Trophoblast cell (in vitro differentiated cells and primary cell): ENCODE measurements at regions not wholly inside any gene's neighbourhood (a gene's known extent, or its start where the extent isn't known, plus 50 kb on each side); places are given as distances from the start of the nearest gene placed in this dataset.

Source experiments
- DNase-seq, 2 donors: peaks; one replicate each; pipeline ENCODE4 v3.0.0-alpha.2; 2016
- H2AFZ ChIP-seq: 2 replicates; pipeline ENCODE4 v1.6.1; 2013; ENCODE audit warnings: low read length, moderate library complexity, mild to moderate bottlenecking; ENCODE audit not compliant: insufficient read depth, poor library complexity
- H2AK5ac ChIP-seq: 2 replicates; pipeline ENCODE4 v1.6.1; 2013; ENCODE audit warnings: mild to moderate bottlenecking, low read length
- H2BK120ac ChIP-seq: 2 replicates; pipeline ENCODE4 v1.6.1; 2013; ENCODE audit warnings: low read length, mild to moderate bottlenecking, moderate library complexity; ENCODE audit not compliant: insufficient read depth, poor library complexity
- H2BK12ac ChIP-seq: 2 replicates; pipeline ENCODE4 v1.6.1; 2013; ENCODE audit warnings: mild to moderate bottlenecking, low read length, moderate library complexity
- H2BK5ac ChIP-seq: 2 replicates; pipeline ENCODE4 v1.6.1; 2013; ENCODE audit warnings: low read length, low read depth, moderate library complexity, mild to moderate bottlenecking; ENCODE audit not compliant: poor library complexity
- H3K14ac ChIP-seq: 2 replicates; pipeline ENCODE4 v1.6.1; 2013; ENCODE audit warnings: mild to moderate bottlenecking, low read length
- H3K18ac ChIP-seq: 2 replicates; pipeline ENCODE4 v1.6.1; 2013; ENCODE audit warnings: mild to moderate bottlenecking, low read length
- H3K23ac ChIP-seq: 2 replicates; pipeline ENCODE4 v1.6.1; 2013; ENCODE audit warnings: low read length
- H3K27ac ChIP-seq: 2 replicates; pipeline ENCODE4 v1.5.1; 2013; ENCODE audit warnings: low read depth, mild to moderate bottlenecking, inconsistent platforms, low read length, moderate library complexity
- H3K27me3 ChIP-seq: 2 replicates; pipeline ENCODE4 v1.6.1; 2013; ENCODE audit warnings: inconsistent platforms, mild to moderate bottlenecking, low read length, moderate library complexity; ENCODE audit not compliant: insufficient read depth
- H3K36me3 ChIP-seq, 2 experiments: 1 replicate in 1 of 2; 2 replicates in 1 of 2; pipeline ENCODE4 v1.6.1; 2013; ENCODE audit warnings: low read length in 2 of 2, mild to moderate bottlenecking in 2 of 2, moderate library complexity in 1 of 2; ENCODE audit not compliant: insufficient read depth in 2 of 2, control insufficient read depth in 1 of 2
- H3K4ac ChIP-seq: 2 replicates; pipeline ENCODE4 v1.6.1; 2013; ENCODE audit warnings: low read depth, mild to moderate bottlenecking, low read length, moderate library complexity
- H3K4me1 ChIP-seq, 2 experiments: 1 replicate in 1 of 2; 2 replicates in 1 of 2; pipeline ENCODE4 v1.6.1; 2013; ENCODE audit warnings: low read length in 2 of 2, mild to moderate bottlenecking in 2 of 2, moderate library complexity in 1 of 2; ENCODE audit not compliant: insufficient read depth in 2 of 2, control insufficient read depth in 1 of 2
- H3K4me2 ChIP-seq: 2 replicates; pipeline ENCODE4 v1.6.1; 2013; ENCODE audit warnings: inconsistent platforms, mild to moderate bottlenecking, low read length, moderate library complexity
- H3K4me3 ChIP-seq: 2 replicates; pipeline ENCODE4 v1.5.1; 2013; ENCODE audit warnings: mild to moderate bottlenecking, low read depth, low read length, inconsistent platforms
- H3K79me1 ChIP-seq: one replicate; pipeline ENCODE4 v1.6.1; 2013; ENCODE audit warnings: low read length
- H3K79me2 ChIP-seq: 2 replicates; pipeline ENCODE4 v1.6.1; 2013; ENCODE audit warnings: low read length, mild to moderate bottlenecking; ENCODE audit not compliant: control insufficient read depth, insufficient read depth, poor library complexity
- H3K9ac ChIP-seq: 2 replicates; pipeline ENCODE4 v1.6.1; 2013; ENCODE audit warnings: mild to moderate bottlenecking, low read length
- H3K9me3 ChIP-seq: 2 replicates; pipeline ENCODE4 v1.6.1; 2013; ENCODE audit warnings: low read depth, mild to moderate bottlenecking, control low read depth, inconsistent platforms, low read length; ENCODE audit not compliant: insufficient read depth
- H4K12ac ChIP-seq: 2 replicates; pipeline ENCODE4 v1.6.1; 2013; ENCODE audit warnings: low read depth, mild to moderate bottlenecking, low read length, moderate library complexity
- H4K8ac ChIP-seq: 2 replicates; pipeline ENCODE4 v1.6.1; 2013; ENCODE audit warnings: low read depth, mild to moderate bottlenecking, low read length, moderate library complexity
- H4K91ac ChIP-seq: one replicate; pipeline ENCODE4 v1.6.1; 2013; ENCODE audit warnings: low read depth, mild to moderate bottlenecking, low read length, moderate library complexity
- WGBS: extraction: QIAGEN DNeasy Blood & Tissue Kit; methylation state at CpG from one replicate; pipeline ENCODE4 v1.1.7; 2013; ENCODE audit warnings: missing lambda C conversion rate; ENCODE audit not compliant: insufficient read length, insufficient coverage; ENCODE audit errors: extremely low coverage; 5-methylcytosine and 5-hydroxymethylcytosine counted together

DNA sequence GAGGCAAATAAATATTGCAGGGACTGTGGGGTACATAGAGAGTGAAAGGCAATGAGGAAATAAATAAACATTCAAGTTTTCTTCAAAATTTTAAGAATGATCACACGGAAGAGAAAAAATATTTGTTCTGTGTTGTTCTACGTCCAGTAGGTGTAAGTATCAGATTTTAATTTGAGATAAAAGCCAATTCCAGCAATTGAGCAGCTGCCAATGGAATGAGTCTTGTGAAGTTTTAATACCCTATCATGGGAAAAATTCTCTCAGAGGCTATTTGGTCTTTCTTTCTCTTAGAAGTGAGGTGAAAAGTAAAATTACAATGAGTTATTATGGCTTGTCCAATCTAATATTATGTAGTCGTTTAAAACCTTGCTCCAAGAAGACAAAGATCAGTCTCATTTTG is 195.7 kb upstream of the CITED2 start:
- H2AK5ac ChIP-seq = no peak overlapping the region
- H2BK12ac ChIP-seq = no peak overlapping the region
- H3K27me3 ChIP-seq = no peaks in the 10 kb centered on the region
- WGBS = no CpG with 5 or more reads among the region's 3 CpGs
- peak in 1 of 2 donors; percentile 79 for DNase-seq
- no peak overlapping the region for H2AFZ ChIP-seq
- H3K4me1 ChIP-seq = peaks cover 6 to 11% of the 10 kb centered on the region in 2 experiments
- H3K4ac ChIP-seq = no peak overlapping the region
- H3K9me3 ChIP-seq = no peaks in the 10 kb centered on the region
- H3K14ac ChIP-seq = no peak overlapping the region
- H4K91ac ChIP-seq = no peak overlapping the region
- H3K4me3 ChIP-seq = no peak overlapping the region
- no peak overlapping the region for H2BK5ac ChIP-seq
- H3K9ac ChIP-seq = no peak overlapping the region
- no peak overlapping the region for H3K4me2 ChIP-seq
- no peak overlapping the region for H2BK120ac ChIP-seq
- H4K8ac ChIP-seq = no peak overlapping the region
- peaks cover 12% of the 10 kb centered on the region for H3K79me1 ChIP-seq
- H3K36me3 ChIP-seq = no peaks in the 10 kb centered on the region
- H4K12ac ChIP-seq = no peak overlapping the region
- no peak overlapping the region for H3K27ac ChIP-seq
- H3K79me2 ChIP-seq = no peaks in the 10 kb centered on the region
- H3K18ac ChIP-seq = no peak overlapping the region
- H3K23ac ChIP-seq = no peak overlapping the region

DNA sequence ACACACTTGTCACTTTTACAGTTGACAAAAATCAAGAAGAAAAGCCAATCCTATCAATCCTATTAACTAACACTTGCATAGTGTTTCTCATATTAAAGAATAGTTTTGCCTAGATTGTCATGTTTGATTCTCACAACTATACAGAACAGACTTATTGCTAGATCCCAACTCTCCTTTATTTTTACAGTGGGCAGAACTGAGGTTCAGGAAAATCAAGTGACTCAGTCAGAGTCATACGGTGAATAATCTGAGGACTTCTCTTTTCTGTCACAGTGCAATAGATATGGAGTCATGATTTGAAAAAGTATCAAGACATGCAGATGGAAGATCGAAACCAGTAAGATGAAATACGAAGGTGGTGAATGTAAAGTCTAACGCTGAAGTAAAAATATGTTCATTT is 195.1 kb upstream of the CITED2 start:
- no peaks in the 10 kb centered on the region for H3K36me3 ChIP-seq
- no peak overlapping the region for H4K91ac ChIP-seq
- H3K9me3 ChIP-seq = no peaks in the 10 kb centered on the region
- H2BK120ac ChIP-seq = no peak overlapping the region
- peaks cover 15% of the 10 kb centered on the region for H3K79me1 ChIP-seq
- no peaks in the 10 kb centered on the region for H3K79me2 ChIP-seq
- no peaks in the 10 kb centered on the region for H3K27me3 ChIP-seq
- no peak overlapping the region for H3K18ac ChIP-seq
- H2BK12ac ChIP-seq = no peak overlapping the region
- H3K9ac ChIP-seq = no peak overlapping the region
- H4K12ac ChIP-seq = no peak overlapping the region
- no peak overlapping the region for H2AFZ ChIP-seq
- no CpG with 5 or more reads among the region's 4 CpGs for WGBS
- H2AK5ac ChIP-seq = no peak overlapping the region
- H3K4me1 ChIP-seq = peaks cover 10 to 14% of the 10 kb centered on the region in 2 experiments
- H4K8ac ChIP-seq = no peak overlapping the region
- H3K4ac ChIP-seq = no peak overlapping the region
- H3K14ac ChIP-seq = no peak overlapping the region
- H3K27ac ChIP-seq = no peak overlapping the region
- DNase-seq = peak in 1 of 2 donors; percentile 41
- H2BK5ac ChIP-seq = no peak overlapping the region
- no peak overlapping the region for H3K4me2 ChIP-seq
- H3K4me3 ChIP-seq = no peak overlapping the region
- no peak overlapping the region for H3K23ac ChIP-seq

DNA sequence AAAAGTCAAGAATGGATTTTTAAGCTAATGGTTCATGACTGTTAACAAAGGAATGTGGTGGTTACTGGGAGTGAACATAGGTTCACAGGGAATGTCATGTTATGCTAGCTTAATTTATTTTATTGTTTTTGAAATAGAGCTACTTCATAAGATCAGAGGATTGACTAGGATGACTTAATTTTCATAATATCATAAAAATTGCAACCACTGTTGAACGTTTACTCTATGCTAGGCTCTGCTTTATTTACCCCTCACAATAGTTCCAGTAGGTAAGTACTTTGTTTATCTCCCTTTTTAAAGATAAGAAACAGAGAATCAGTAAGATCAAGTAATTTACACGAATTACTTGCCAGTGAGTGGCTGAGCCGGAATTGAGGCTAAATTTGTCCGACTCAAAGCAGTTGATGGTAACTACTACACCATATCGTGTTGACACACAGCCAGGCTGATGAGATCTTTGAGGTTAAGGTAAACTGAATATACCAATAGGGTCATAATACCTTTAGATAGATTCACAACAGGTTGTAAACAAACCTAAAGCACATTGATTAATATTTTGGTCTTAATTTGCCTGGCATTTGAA is 194.6 kb upstream of the CITED2 start:
- no peak overlapping the region for H4K12ac ChIP-seq
- H2BK5ac ChIP-seq = no peak overlapping the region

DNA sequence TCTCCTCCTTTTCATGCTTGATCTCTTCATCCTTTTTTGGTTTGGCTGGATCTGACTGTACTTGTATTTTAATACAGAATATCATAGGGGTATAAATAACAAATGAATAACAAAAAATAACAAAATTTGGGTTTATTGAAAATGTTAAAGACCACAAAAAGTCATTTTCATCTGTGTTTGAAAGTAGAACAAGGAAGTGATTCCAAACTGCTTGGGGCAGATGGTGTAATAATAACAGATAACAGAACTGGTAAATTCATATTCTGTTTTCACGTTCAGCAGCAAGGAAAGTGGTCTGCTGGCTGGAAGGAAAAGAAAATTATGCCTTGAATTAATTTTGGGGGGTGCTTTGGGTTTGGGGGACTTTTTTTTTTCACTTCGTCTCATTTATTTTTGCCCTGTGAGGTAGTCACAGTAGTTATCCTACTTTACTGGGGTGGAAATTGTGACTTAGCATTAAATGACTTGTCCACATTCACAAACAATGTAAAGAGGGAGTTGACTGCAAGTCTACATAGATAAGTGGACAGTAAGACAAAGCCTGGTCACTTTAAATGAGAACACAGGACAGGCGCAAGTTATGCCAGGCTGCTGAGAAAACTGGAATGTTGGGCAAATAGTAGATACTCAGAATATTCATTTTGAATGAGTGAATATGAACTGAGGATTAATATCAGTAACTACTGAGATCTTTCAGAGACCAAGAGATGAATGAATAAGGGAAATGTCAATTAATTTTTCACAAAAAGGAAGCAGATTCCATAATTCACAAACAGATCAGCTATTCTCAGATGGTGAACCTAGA is 193.9 kb upstream of the CITED2 start:
- no peak overlapping the region for H4K91ac ChIP-seq
- peak overlapping the region; percentile 19 for H2BK12ac ChIP-seq
- H2AFZ ChIP-seq = no peak overlapping the region
- H2BK120ac ChIP-seq = peak overlapping the region; percentile 56
- H3K27ac ChIP-seq = peak overlapping the region; percentile 60
- H3K4me1 ChIP-seq = peaks cover 10 to 14% of the 10 kb centered on the region in 2 experiments
- H3K9ac ChIP-seq = no peak overlapping the region
- no peak overlapping the region for H3K23ac ChIP-seq
- WGBS = no CpG with 5 or more reads among the region's 3 CpGs
- H2BK5ac ChIP-seq = no peak overlapping the region
- no peak overlapping the region for H4K12ac ChIP-seq
- no peaks in the 10 kb centered on the region for H3K36me3 ChIP-seq
- no peaks in the 10 kb centered on the region for H3K79me2 ChIP-seq
- no peak overlapping the region for H3K14ac ChIP-seq
- no peak overlapping the region for H3K18ac ChIP-seq
- no peak overlapping the region for H3K4ac ChIP-seq
- H2AK5ac ChIP-seq = no peak overlapping the region
- no peak overlapping the region for H3K4me3 ChIP-seq
- H3K27me3 ChIP-seq = no peaks in the 10 kb centered on the region
- no peak for DNase-seq
- no peak overlapping the region for H3K4me2 ChIP-seq
- no peaks in the 10 kb centered on the region for H3K9me3 ChIP-seq
- no peak overlapping the region for H4K8ac ChIP-seq
- H3K79me1 ChIP-seq = peaks cover 15% of the 10 kb centered on the region

More for the DNA sequence above, 194.6 kb upstream of the CITED2 start:
- Histone ChIP-seq H3K79me2 (no peaks in the 10 kb centered on the region), H3K9ac (no peak overlapping the region), H3K4ac (no peak overlapping the region), H2AFZ (no peak overlapping the region), H2BK120ac (no peak overlapping the region), H3K23ac (no peak overlapping the region), H3K27me3 (no peaks in the 10 kb centered on the region), H2BK12ac (no peak overlapping the region), H3K36me3 (no peaks in the 10 kb centered on the region), H3K4me2 (no peak overlapping the region), H3K4me1 (peaks cover 10 to 14% of the 10 kb centered on the region in 2 experiments), H3K27ac (no peak overlapping the region), H3K14ac (no peak overlapping the region), H3K79me1 (peaks cover 15% of the 10 kb centered on the region), H4K8ac (no peak overlapping the region), H3K18ac (no peak overlapping the region), H3K4me3 (no peak overlapping the region), H2AK5ac (no peak overlapping the region), H4K91ac (no peak overlapping the region), H3K9me3 (no peaks in the 10 kb centered on the region)
- peak; percentile 59 to 85 for DNase-seq
- no CpG with 5 or more reads among the region's 5 CpGs for WGBS
